NB4 (cell line): ENCODE measurements at regions not wholly inside any gene's neighbourhood (a gene's known extent, or its start where the extent isn't known, plus 50 kb on each side); places are given as distances from the start of the nearest gene placed in this dataset.

Source experiments
- TF ChIP-seq, protein P1 (sequence below): IDR thresholded peaks from 2 replicates; pipeline ENCODE4 v1.6.1; 2011; ENCODE audit warnings: low read depth, low read length
- TF ChIP-seq, protein P2 (sequence below): IDR thresholded peaks from one replicate; pipeline ENCODE4 v1.5.1; 2012; ENCODE audit warnings: low read depth, low read length

GRCh38 chr14:22479132-22479531 is 109.9 kb downstream of the DAD1 start:
- TF ChIP-seq, protein P1, sequence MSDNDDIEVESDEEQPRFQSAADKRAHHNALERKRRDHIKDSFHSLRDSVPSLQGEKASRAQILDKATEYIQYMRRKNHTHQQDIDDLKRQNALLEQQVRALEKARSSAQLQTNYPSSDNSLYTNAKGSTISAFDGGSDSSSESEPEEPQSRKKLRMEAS, result no peak
- TF ChIP-seq, protein P2, sequence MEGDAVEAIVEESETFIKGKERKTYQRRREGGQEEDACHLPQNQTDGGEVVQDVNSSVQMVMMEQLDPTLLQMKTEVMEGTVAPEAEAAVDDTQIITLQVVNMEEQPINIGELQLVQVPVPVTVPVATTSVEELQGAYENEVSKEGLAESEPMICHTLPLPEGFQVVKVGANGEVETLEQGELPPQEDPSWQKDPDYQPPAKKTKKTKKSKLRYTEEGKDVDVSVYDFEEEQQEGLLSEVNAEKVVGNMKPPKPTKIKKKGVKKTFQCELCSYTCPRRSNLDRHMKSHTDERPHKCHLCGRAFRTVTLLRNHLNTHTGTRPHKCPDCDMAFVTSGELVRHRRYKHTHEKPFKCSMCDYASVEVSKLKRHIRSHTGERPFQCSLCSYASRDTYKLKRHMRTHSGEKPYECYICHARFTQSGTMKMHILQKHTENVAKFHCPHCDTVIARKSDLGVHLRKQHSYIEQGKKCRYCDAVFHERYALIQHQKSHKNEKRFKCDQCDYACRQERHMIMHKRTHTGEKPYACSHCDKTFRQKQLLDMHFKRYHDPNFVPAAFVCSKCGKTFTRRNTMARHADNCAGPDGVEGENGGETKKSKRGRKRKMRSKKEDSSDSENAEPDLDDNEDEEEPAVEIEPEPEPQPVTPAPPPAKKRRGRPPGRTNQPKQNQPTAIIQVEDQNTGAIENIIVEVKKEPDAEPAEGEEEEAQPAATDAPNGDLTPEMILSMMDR, result no peak
